ENCODE measurements at regions not wholly inside any gene's neighbourhood (a gene's known extent, or its start where the extent isn't known, plus 50 kb on each side); places are given as distances from the start of the nearest gene placed in this dataset.

DNA sequence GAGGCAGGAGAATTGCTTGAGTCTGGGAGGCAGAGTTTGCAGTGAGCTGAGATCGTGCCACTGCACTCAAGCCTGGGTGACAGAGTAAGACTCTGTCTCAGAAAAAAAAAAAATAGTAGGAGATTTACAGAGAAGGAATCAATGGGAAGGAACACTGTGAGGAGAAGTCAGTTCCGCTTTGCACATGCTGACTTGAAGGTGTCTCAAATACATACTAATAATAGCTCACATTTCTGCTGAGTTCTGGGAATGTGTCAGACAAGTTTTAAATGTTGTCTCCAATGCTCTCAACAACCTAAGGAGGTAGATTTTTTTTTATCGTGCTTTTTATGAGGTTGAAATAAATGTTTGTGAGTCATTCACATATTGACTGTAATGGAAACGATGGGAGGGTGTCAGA is 654.9 kb upstream of the CELF2 start:
- TF ChIP-seq, protein P1, sequence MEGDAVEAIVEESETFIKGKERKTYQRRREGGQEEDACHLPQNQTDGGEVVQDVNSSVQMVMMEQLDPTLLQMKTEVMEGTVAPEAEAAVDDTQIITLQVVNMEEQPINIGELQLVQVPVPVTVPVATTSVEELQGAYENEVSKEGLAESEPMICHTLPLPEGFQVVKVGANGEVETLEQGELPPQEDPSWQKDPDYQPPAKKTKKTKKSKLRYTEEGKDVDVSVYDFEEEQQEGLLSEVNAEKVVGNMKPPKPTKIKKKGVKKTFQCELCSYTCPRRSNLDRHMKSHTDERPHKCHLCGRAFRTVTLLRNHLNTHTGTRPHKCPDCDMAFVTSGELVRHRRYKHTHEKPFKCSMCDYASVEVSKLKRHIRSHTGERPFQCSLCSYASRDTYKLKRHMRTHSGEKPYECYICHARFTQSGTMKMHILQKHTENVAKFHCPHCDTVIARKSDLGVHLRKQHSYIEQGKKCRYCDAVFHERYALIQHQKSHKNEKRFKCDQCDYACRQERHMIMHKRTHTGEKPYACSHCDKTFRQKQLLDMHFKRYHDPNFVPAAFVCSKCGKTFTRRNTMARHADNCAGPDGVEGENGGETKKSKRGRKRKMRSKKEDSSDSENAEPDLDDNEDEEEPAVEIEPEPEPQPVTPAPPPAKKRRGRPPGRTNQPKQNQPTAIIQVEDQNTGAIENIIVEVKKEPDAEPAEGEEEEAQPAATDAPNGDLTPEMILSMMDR (IDR thresholded peaks at IDR 0.05; ENCODE audit: low read depth, low read length, missing control alignments) = no peak
- no peak for DNase-seq (ENCODE audit: extremely low read depth, low read depth)
- H3K4me3 ChIP-seq (replicated peaks; ENCODE audit: low read depth, low read length) = no peak overlapping the region

DNA sequence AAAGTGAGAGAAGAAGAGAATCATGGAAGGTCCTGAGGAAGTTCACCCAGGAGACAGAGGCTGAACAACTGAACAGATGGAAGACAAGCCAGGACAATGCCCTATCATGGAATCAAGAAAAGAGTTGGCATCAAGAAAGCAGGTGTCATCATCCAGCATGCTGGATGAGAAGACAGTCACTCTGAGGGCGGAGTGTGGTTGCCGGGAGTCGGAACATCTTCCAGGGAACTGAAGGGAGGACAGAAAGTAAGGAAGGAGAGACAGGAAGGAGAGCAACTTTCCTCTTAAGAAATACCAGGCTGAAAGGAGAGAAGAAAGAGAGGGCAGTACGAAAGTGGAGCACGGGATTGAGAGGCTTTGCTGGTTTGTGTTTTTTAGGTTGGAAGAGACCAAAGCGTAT is 654.5 kb upstream of the CELF2 start:
- TF ChIP-seq, protein P1 (IDR thresholded peaks at IDR 0.05; ENCODE audit: low read depth, low read length, missing control alignments) = no peak
- H3K4me3 ChIP-seq (replicated peaks; ENCODE audit: low read depth, low read length) = no peak overlapping the region
- DNase-seq (ENCODE audit: extremely low read depth, low read depth) = no peak

DNA sequence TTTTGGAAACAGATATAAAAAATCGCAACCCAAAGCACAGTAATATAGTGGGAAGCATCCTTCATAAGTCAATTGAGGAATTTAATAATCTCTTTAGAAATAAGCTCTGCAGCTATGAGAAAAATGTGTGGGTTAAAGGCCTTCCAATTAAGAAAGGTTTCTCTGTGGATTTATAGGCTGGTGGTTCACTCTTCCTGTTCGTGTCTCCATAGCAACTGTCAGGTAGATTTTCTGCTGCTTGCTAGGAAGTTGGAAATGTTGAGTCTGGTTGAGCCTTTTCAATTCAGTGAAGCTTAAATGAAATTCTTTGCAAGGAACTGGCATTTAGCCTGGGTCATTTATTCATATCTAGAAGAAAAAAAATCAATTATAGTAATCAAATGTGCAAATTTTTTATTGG is 652.8 kb upstream of the CELF2 start:
- H3K4me3 ChIP-seq (replicated peaks; ENCODE audit: low read depth, low read length) = no peak overlapping the region
- TF ChIP-seq, protein P1 (IDR thresholded peaks at IDR 0.05; ENCODE audit: low read depth, low read length, missing control alignments) = no peak
- no peak for DNase-seq (ENCODE audit: extremely low read depth, low read depth)

DNA sequence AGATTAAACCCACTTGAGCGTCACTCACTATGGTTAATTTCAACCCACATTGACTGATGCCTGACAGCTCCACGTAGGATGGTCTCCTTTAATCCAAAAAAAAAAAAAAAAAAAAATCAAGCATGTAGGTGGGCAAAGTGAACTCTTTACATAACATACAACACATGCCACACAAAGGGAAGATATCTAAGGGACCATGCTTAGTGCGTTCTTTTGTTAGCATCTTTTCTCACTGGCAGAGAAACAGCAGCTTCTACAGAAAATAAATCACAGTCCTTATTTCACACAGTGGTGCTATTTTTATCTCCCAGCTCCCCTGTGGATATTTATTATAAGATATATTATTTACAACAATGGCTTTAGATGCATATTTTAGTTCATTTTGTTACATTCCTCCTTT is 652.0 kb upstream of the CELF2 start:
- no peak for DNase-seq (ENCODE audit: extremely low read depth, low read depth)
- no peak overlapping the region for H3K4me3 ChIP-seq (replicated peaks; ENCODE audit: low read depth, low read length)
- TF ChIP-seq, protein P1 (IDR thresholded peaks at IDR 0.05; ENCODE audit: low read depth, low read length, missing control alignments) = no peak

DNA sequence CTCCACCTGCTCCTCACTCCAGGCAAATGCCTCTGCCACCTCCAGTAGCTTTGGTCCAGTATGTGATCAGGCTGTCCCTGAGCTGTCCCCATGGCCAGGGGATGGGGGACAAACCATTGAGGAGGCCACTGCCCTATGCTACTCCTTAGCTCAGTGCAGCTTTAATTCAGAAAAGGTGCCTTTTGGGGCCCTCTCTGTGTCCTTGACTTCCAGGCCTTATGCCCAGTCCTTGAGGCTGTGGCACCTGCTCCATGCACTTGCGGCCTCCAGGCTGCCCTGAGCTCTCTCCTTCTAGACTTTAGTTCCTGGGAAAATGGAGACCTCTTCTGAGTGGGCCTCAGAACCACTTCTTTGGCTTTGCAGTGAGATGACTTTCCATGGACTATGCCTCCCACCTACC is 650.8 kb upstream of the CELF2 start:
- DNase-seq (ENCODE audit: extremely low read depth, low read depth) = no peak
- no peak overlapping the region for H3K4me3 ChIP-seq (replicated peaks; ENCODE audit: low read depth, low read length)
- TF ChIP-seq, protein P1 (IDR thresholded peaks at IDR 0.05; ENCODE audit: low read depth, low read length, missing control alignments) = no peak

DNA sequence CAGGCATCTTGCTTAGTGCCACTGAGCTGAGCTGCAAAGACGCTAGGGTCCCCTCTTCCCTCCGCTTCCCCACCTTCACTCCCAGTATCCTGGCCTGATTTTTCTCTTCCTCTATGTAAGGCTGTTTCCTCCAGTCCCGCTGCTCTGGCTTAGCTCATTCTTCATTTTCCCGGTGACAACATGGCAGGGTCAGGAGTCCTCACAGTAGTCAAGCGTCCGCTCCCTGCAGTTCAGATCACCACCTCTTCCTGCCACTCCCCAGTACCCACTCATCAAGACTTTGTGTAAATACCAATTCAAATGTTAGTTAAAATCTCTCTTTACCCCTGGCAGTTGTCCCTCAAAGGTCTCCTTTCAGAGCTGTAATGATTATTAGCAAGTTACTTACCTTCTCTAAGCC is 650.4 kb upstream of the CELF2 start:
- H3K4me3 ChIP-seq (replicated peaks; ENCODE audit: low read depth, low read length) = no peak overlapping the region
- TF ChIP-seq, protein P1 (IDR thresholded peaks at IDR 0.05; ENCODE audit: low read depth, low read length, missing control alignments) = no peak
- DNase-seq (ENCODE audit: extremely low read depth, low read depth) = no peak

DNA sequence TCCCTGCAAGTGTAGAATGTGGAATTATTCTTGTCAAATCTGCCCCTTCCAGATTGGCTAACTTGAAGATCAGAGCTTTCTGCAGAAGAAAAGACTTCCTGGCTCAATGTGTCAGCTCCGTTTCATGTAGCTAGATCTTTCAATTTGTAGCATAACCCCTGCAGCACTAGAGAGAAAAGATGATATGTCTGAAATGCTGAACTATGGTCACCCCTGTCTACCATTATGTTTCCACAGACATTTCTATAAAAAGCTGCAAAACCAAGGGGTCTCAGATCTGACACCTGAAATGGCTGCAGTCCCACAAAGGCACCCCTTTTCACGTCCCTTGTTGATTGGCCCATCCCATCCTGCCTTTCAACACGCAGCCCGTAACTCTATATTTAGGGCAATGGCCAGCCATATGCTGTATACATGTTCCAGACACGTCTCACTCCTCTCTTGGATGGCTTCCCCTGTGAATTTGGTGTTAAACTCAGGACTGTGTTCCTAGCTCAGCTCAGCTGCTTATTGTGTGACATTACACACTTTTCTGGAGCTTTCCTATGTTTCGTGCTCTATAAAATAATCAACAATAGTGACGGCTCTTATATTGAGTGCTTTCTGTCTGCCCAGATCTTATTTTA is 648.6 kb upstream of the CELF2 start:
- H3K4me3 ChIP-seq (replicated peaks; ENCODE audit: low read depth, low read length) = no peak overlapping the region
- DNase-seq (ENCODE audit: extremely low read depth, low read depth) = no peak
- TF ChIP-seq, protein P1 (IDR thresholded peaks at IDR 0.05; ENCODE audit: low read depth, low read length, missing control alignments) = no peak
